CD4-positive, alpha-beta T cell treated with Interleukin-6 for 4 hours (primary cell): ENCODE measurements at regions not wholly inside any gene's neighbourhood (a gene's known extent, or its start where the extent isn't known, plus 50 kb on each side); places are given as distances from the start of the nearest gene placed in this dataset.

Experiments used
- DNase-seq: peaks from one replicate; pipeline ENCODE4 v3.0.0-alpha.2; 2020; ENCODE audit warnings: mixed read lengths

DNA sequence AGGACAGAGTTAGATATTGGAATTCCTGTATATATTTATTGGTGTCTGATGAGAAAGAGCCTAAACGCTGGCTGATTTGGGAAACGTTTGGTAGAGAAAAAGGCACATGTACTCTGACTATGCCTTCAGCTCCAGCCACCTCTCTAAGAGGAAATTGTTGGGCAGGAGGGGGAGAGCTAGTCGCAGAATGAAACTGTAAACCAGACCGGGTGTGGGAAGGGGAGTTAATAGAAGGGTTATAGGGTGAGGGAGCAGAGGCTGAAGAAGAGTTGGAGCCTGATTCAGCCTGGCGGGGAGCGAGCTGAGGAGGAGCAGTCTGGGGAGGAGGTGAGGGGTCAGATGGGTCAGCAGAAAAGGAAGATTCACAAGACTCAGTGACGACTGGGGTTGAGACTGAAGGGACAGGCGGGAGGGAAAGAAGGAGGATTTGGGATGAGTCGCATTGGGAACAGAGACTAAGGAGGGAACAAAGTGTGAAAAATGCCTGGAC is 54.2 kb upstream of the RHOU start:
- peak; percentile 20 for DNase-seq

DNA sequence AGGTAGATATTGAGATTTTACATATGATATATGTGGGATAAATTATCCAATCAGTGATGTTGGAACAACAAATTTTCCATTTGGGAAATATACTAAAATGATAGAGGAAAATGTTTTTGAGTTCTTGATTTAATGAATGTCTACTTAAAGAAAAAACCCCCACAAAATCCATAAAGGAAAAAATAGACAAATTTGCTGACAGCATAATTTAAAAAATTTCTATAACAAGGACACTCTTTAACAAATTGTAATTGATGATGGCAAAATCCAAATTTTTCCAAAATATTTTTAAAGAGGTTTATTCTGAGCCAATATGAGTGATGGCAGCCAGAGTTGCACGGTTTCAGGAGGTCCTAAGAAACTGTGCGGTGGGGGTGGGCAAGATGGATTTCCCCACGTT is 51.9 kb upstream of the RHOU start:
- DNase-seq, result no peak

DNA sequence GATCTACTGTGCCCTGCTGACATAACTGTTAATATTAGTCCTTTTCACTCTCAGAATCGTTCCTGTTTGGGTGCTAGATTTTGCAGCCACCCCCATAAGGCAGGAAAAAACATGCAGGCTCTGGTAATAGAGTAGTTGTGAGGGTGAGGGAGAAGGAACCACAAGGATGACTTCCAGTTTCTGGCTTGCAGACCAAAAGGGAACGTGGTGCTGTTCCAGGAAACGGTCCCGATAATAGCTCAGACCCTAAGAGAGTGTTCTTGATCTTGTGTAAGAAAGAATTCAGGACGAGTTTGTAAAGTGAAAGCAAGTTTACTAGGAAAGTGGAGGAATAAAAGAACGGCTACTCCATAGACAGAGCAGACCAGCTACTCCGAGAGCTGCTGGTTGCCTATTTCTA is 50.7 kb upstream of the RHOU start:
- no peak for DNase-seq

- DNase-seq, result no peak
Measured at GRCh38 chr1:228685081-228685660, 50.1 kb upstream of the RHOU start.
